ENCODE measurements at regions not wholly inside any gene's neighbourhood (a gene's known extent, or its start where the extent isn't known, plus 50 kb on each side); places are given as distances from the start of the nearest gene placed in this dataset.

- DNase-seq (ENCODE audit: low spot score), result no peak
These were observed 328.9 kb upstream of the TRPC7 start for GRCh38 chr5:136694258-136694657.

DNA sequence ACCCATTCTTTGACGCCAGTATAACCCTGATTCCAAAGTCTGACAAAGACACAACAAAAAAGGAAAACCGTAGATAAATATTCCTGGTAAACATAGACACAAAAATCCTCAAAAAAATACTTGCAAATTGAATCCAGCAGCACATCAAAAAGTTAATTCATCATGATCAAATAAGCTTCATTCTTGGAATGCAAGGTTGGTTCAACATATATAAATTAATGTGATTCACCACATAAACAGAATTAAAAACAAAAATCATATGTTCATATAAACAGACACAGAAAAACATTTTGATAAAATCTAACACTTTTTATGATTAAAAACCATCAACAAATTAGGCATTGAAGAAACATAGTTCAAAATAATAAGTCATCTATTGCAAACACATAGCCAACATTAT lies 324.2 kb upstream of the TRPC7 start:
- no peak for DNase-seq (ENCODE audit: low spot score)

GRCh38 chr5:136686192-136686872 lies 321.0 kb upstream of the TRPC7 start:
- DNase-seq (ENCODE audit: low spot score), result no peak

- DNase-seq (ENCODE audit: low spot score), result no peak
These were observed 317.6 kb upstream of the TRPC7 start for GRCh38 chr5:136682986-136683385.

GRCh38 chr5:136679233-136679632 lies 313.9 kb upstream of the TRPC7 start:
- DNase-seq (ENCODE audit: low spot score), result no peak

- no peak for DNase-seq (ENCODE audit: low spot score)
These were observed 311.9 kb upstream of the TRPC7 start for GRCh38 chr5:136677217-136677616.

DNA sequence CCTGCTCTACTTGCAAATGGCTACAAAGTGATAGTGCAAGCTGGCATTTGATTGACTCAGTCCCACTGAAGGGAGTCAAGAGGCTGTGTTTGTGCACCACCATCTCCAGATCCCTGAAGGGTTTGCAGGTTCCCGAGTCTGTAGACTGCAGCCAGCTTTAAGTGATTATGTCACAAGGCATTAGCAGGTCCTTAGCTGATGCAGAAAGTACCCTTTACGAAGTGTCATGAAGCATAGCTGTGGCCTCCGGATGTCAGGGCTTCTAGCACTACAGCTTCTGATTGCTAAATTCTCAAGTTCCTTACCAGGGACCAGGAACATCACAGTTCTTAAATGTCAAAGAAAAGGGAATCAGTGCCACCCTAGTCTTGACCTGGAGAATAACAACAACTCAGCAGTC lies 311.3 kb upstream of the TRPC7 start:
- DNase-seq (ENCODE audit: low spot score), result no peak

DNA sequence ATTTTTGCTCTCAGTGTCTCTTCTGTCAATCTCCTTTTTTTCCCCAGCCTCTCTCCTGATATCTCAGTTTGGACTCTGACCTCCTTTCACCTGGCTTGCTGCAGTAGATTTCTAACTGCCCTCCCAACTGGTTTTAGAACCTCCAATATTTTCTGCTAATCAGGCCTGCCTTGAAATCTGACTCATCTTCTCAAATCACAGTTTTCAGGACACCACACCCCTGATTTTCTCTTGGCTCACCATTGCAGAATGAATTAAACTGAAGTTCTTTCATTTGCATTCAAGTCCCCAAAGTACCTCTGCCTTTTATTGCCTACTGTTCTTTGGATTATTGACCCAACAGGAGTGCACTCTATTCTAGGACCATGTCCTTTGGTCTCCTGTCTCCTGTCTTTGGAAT lies 310.4 kb upstream of the TRPC7 start:
- DNase-seq (ENCODE audit: low spot score), result no peak

- DNase-seq (ENCODE audit: low spot score), result no peak
These were observed 308.8 kb upstream of the TRPC7 start for GRCh38 chr5:136674178-136674577.

DNA sequence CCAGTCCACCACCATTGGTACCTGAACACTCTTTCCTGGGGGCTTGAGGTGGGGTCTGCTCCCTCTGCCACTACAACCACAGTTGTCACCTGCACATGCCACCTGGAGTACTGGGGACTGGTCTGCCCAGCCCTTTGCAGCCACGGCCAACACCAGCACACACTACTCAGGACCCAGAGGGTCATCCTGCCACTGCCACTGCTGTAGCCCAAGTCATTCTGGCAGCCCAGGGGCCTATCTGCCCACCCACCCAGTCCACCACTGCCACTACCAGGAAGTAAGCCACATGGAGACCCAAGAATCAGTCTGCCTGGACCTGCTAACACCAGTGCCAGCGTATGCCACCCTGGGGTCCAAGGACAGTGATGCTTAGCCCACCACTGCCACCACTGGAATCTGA lies 302.4 kb upstream of the TRPC7 start:
- no peak for DNase-seq (ENCODE audit: low spot score)

- no peak for DNase-seq (ENCODE audit: low spot score)
These were observed 301.8 kb upstream of the TRPC7 start for GRCh38 chr5:136666970-136667620.

GRCh38 chr5:136665331-136665730 lies 300.0 kb upstream of the TRPC7 start:
- no peak for DNase-seq (ENCODE audit: low spot score)

DNA sequence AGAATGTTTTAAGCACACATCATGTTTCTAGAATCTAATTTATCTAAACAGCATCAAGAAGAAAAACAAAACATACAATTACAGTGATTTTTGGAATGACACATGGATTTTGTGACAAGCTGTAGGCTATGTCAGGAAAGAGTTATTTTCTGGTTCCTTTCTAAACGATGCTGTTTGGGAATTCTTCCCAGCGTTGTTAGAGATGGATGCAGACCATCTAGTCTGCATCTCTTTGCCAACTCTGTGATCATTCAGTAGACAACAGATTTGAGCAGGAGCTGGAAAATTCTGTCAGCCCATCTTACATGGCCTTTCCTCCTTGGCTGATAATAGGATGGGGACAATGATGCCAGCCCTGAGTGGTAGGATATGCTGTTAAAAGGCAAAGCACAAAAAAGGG lies 295.7 kb upstream of the TRPC7 start:
- DNase-seq (ENCODE audit: low spot score), result no peak

GRCh38 chr5:136656811-136657210 lies 291.5 kb upstream of the TRPC7 start:
- no peak for DNase-seq (ENCODE audit: low spot score)

GRCh38 chr5:136655468-136655867 lies 290.1 kb upstream of the TRPC7 start:
- DNase-seq (ENCODE audit: low spot score), result no peak

GRCh38 chr5:136646915-136647314 lies 281.6 kb upstream of the TRPC7 start:
- no peak for DNase-seq (ENCODE audit: low spot score)

DNA sequence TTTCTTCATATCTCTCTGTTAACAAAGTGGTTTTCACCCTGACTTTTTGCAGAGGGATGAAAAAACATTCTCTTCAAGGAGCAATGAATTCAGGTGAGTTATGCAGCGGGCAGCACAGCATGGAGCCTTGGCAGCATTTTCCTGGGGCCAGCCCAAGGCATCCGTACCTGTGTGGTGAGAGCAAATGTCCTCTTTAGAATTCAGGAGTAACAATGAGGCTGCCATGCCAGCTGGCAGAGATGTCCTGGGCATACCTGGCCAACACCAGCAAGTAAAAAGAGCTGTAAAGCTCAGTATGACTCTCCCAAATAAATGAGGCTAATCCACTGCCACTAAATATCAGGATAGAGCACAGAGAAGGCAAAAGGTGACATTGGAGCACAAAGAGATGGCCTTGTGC lies 277.6 kb upstream of the TRPC7 start:
- no peak for DNase-seq (ENCODE audit: low spot score)

DNA sequence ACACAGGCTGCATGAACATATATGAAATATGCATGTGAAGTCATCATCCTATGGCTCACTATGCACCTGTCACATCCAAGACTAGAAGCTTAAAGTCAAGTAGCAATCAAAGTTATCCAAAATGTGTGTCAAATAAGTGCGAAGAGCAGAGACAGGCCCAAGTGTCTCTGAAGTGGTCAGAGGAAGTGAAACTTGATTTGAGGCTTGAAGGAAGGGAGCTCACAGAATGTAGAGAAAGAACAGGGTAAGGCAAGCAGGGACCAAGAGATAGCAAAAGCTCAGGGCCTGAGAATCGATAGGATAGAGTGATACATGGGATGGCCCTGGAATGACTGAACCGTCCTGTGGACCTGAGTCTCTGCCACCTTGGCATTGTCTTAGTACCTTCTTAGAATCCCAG lies 274.3 kb upstream of the TRPC7 start:
- DNase-seq (ENCODE audit: low spot score), result no peak

DNA sequence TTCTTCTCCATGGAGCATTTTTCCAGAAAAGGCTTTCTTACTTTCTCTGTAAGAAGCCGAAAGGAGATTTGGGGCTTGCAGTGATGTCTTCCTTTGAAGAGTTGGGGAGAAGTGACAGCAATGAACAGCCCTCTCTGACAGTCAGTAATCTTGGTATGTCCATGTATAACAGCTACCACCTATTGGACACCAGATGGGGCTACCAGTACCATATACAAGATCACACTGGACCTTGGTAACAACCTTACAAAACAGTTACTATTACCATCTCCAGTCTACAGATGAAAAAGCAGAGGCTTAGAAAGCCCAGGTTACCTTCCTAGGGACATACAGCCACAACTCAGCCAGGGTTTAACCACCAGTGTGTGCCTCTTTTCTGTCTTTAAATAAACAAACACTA lies 272.7 kb upstream of the TRPC7 start:
- DNase-seq (ENCODE audit: low spot score), result no peak

DNA sequence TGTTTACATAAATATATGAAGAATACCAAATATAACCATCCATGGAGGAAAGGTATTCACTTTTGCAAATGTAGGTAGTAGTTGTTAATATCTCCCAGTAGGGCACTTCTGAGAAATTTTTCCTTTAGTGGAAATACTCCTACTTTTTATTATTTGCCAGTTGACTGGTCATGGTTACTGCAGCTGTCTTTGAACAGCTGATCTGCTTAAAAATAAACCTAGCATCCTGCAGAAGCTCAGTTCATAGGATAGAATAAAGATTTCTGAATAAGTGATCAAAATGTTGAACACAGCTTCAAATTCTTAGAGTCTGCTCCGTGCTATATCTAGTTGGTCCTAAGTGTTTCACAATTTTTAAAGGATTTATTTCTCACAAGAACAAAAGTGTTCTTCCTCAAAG lies 270.7 kb upstream of the TRPC7 start:
- no peak for DNase-seq (ENCODE audit: low spot score)

DNA sequence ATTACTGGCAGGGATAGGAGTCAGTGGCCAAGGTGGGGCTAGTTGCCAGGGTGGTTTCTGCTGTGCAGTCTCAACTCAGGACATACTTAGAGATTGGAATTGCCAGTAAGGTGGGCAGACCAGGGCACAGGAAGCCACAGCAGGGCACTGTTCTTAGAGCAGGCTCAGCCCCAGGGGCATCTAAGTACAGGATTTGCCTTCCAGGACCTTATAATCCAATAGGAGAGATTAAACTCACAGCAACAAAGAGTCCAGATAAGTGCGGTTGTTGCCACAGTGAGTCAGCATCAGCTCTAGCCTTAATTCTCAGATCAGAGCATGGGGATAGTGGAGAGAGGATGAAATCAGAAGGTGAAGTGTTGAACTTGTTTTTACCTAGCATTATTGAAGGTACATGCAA lies 265.8 kb upstream of the TRPC7 start:
- DNase-seq (ENCODE audit: low spot score), result no peak

DNA sequence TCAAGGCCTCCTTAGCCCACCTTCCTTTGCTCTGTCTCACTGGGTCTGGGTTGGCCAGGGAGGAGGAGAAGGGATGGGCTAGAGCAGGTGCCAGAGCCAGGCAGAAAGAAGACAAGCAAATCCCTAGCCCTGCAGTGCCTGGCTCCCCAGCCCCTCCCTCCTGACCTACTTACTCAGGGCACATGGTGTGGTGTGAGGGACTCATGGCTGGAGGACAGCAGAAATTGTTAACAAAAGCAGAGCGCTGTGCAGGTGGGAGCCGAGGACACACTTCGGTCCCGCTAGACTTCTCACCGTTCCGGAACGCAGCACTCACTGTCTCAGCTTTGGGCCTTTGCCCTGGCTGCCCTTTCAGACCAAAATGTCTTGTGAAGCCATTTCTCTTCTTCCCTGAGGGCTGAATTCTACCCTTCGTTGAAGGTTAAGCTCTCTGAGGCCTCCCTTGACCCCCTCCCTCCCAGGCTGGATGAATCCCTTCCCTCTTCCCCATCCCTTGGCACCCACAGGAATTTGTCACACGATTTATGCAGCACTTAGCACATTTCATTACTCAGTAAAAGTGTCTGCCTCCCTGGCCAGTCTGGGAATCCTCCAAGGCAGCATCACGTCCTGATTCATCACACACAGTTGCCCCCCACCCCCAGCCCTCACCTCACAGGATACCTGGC lies 263.9 kb upstream of the TRPC7 start:
- DNase-seq (ENCODE audit: low spot score), result no peak

- DNase-seq (ENCODE audit: low spot score), result no peak
These were observed 261.2 kb upstream of the TRPC7 start for GRCh38 chr5:136626531-136626930.

- DNase-seq (ENCODE audit: low spot score), result no peak
These were observed 257.4 kb upstream of the TRPC7 start for GRCh38 chr5:136622747-136623146.

Data from AG08395 (cell line).